ENCODE measurements at regions not wholly inside any gene's neighbourhood (a gene's known extent, or its start where the extent isn't known, plus 50 kb on each side); places are given as distances from the start of the nearest gene placed in this dataset.

DNA sequence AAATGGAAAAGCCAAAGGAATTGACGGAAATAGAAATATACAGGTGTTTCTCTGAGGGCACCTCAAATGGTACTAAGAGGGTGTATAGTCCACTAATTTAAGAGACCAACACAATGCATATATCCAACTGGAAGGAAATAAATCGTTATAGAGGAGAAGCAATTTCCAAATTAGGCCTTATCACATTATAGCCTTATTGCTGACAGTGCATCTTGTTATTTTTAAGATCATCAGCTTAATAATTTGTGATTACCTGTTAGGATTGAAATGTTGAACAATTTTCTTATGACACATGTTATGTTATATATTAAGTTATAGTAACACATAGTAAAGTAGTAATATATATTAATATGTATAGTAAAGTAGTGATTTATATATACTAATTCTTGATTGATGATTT lies 915.7 kb upstream of the PCDH9 start:
- BruUV-seq (replicated peaks) = no TSS peak
- ATAC-seq (no peak), DNase-seq (ENCODE audit: low read depth, low spot score) (no peak), FAIRE-seq (no peak)
- H3K9me3 ChIP-seq (replicated peaks; ENCODE audit: control insufficient read depth, insufficient read depth, low read length) = no peaks in the 10 kb centered on the region
- no peaks in the 10 kb centered on the region for H4K20me1 ChIP-seq (ENCODE audit: control insufficient read depth, insufficient read depth)
- no peak overlapping the region for H3K9ac ChIP-seq (ENCODE audit: control insufficient read depth, insufficient read depth, low read length)
- ChIA-PET RAD21 (ENCODE audit: unreplicated experiment) (no interaction called here), POLR2A (no interaction called here), SMC1A (ENCODE audit: uncharacterized antibody, unreplicated experiment) (no interaction called here), CTCF (no interaction called here)
- H2AFZ ChIP-seq (ENCODE audit: control insufficient read depth, low read depth, low read length) = no peak overlapping the region
- in situ Hi-C loops (cut with MboI) (no loop called here), intact Hi-C loops (cut with micrococcal nuclease; ENCODE audit: unreplicated experiment) (no loop called here)
- H3K36me3 ChIP-seq (ENCODE audit: control insufficient read depth in 2 of 2, insufficient read depth in 2 of 2, low read length in 1 of 2) = no peaks in the 10 kb centered on the region
- TF ChIP-seq, protein P1, sequence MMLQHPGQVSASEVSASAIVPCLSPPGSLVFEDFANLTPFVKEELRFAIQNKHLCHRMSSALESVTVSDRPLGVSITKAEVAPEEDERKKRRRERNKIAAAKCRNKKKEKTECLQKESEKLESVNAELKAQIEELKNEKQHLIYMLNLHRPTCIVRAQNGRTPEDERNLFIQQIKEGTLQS (IDR thresholded peaks at IDR 0.05; ENCODE audit: borderline replicate concordance, extremely low read depth, low read depth, low read length) = no peak
- TF ChIP-seq, protein P2, sequence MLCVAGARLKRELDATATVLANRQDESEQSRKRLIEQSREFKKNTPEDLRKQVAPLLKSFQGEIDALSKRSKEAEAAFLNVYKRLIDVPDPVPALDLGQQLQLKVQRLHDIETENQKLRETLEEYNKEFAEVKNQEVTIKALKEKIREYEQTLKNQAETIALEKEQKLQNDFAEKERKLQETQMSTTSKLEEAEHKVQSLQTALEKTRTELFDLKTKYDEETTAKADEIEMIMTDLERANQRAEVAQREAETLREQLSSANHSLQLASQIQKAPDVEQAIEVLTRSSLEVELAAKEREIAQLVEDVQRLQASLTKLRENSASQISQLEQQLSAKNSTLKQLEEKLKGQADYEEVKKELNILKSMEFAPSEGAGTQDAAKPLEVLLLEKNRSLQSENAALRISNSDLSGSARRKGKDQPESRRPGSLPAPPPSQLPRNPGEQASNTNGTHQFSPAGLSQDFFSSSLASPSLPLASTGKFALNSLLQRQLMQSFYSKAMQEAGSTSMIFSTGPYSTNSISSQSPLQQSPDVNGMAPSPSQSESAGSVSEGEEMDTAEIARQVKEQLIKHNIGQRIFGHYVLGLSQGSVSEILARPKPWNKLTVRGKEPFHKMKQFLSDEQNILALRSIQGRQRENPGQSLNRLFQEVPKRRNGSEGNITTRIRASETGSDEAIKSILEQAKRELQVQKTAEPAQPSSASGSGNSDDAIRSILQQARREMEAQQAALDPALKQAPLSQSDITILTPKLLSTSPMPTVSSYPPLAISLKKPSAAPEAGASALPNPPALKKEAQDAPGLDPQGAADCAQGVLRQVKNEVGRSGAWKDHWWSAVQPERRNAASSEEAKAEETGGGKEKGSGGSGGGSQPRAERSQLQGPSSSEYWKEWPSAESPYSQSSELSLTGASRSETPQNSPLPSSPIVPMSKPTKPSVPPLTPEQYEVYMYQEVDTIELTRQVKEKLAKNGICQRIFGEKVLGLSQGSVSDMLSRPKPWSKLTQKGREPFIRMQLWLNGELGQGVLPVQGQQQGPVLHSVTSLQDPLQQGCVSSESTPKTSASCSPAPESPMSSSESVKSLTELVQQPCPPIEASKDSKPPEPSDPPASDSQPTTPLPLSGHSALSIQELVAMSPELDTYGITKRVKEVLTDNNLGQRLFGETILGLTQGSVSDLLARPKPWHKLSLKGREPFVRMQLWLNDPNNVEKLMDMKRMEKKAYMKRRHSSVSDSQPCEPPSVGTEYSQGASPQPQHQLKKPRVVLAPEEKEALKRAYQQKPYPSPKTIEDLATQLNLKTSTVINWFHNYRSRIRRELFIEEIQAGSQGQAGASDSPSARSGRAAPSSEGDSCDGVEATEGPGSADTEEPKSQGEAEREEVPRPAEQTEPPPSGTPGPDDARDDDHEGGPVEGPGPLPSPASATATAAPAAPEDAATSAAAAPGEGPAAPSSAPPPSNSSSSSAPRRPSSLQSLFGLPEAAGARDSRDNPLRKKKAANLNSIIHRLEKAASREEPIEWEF (IDR thresholded peaks at IDR 0.05; ENCODE audit: insufficient replicate concordance, low read depth, low read length) = no peak
- TF ChIP-seq TCF7 (IDR thresholded peaks at IDR 0.05; ENCODE audit: borderline replicate concordance) = no peak
- TF ChIP-seq, protein P3, sequence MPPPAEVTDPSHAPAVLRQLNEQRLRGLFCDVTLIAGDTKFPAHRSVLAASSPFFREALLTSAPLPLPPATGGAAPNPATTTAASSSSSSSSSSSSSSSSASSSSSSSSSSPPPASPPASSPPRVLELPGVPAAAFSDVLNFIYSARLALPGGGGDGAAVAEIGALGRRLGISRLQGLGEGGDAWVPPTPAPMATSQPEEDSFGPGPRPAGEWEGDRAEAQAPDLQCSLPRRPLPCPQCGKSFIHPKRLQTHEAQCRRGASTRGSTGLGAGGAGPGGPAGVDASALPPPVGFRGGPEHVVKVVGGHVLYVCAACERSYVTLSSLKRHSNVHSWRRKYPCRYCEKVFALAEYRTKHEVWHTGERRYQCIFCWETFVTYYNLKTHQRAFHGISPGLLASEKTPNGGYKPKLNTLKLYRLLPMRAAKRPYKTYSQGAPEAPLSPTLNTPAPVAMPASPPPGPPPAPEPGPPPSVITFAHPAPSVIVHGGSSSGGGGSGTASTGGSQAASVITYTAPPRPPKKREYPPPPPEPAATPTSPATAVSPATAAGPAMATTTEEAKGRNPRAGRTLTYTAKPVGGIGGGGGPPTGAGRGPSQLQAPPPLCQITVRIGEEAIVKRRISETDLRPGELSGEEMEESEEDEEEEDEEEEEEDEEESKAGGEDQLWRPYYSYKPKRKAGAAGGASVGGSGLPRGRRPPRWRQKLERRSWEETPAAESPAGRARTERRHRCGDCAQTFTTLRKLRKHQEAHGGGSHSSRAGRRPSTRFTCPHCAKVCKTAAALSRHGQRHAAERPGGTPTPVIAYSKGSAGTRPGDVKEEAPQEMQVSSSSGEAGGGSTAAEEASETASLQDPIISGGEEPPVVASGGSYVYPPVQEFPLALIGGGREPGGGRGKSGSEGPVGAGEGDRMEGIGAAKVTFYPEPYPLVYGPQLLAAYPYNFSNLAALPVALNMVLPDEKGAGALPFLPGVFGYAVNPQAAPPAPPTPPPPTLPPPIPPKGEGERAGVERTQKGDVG (CRISPR knock-in tag; IDR thresholded peaks at IDR 0.05) = no peak
- TF ChIP-seq EZH2 (IDR thresholded peaks at IDR 0.05; ENCODE audit: borderline replicate concordance, control insufficient read depth, low read depth, low read length) = no peak
- TF ChIP-seq CBFB (IDR thresholded peaks at IDR 0.05; ENCODE audit: low read depth) = no peak
- H3K4me3 ChIP-seq = no peak overlapping the region
- H3K4me1 ChIP-seq (ENCODE audit: control insufficient read depth, insufficient read depth, low read length) = no peaks in the 10 kb centered on the region
- H3K4me2 ChIP-seq (ENCODE audit: control insufficient read depth, insufficient read depth) = no peak overlapping the region
- 19% methylated on average over 2 of the region's 2 CpGs for WGBS (ENCODE audit: insufficient coverage, insufficient replicate concordance, low lambda C conversion rate, missing lambda C conversion rate)
- H3K27ac ChIP-seq (ENCODE audit: control insufficient read depth, insufficient read depth) = no peak overlapping the region
- H3K27me3 ChIP-seq (replicated peaks in 1 of 2; ENCODE audit: control insufficient read depth in 2 of 2, insufficient read depth in 2 of 2, low read length in 1 of 2) = no peaks in the 10 kb centered on the region
- no peaks in the 10 kb centered on the region for H3K79me2 ChIP-seq (ENCODE audit: control insufficient read depth, insufficient read depth, low read length)
